ENCODE measurements at regions not wholly inside any gene's neighbourhood (a gene's known extent, or its start where the extent isn't known, plus 50 kb on each side); places are given as distances from the start of the nearest gene placed in this dataset.

DNA sequence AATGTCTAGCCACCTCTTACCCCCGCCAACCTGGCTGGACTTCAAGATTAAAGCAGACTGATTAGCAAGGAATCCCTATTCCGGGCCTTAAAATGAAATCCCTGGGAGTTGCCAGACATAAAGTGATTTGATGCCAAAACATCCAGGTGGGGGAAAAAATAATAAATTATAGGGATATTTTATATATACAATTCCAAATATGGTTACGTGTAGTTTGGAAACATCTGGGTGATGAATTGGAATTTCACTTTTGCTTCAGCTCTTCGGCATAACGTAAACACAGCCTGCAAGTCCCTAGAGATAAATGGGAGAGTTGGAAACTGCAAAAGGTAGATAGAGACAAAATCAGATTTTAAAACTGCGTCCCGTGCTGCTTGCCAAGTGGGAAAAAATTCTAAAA, 545.5 kb upstream of the MDFIC2 start:
- no TSS peak for BruUV-seq (replicated peaks)
- ATAC-seq: no peak
- no peak overlapping the region for H3K9ac ChIP-seq (ENCODE audit: insufficient read depth in 1 of 2, low read depth in 2 of 2, low read length in 2 of 2)

DNA sequence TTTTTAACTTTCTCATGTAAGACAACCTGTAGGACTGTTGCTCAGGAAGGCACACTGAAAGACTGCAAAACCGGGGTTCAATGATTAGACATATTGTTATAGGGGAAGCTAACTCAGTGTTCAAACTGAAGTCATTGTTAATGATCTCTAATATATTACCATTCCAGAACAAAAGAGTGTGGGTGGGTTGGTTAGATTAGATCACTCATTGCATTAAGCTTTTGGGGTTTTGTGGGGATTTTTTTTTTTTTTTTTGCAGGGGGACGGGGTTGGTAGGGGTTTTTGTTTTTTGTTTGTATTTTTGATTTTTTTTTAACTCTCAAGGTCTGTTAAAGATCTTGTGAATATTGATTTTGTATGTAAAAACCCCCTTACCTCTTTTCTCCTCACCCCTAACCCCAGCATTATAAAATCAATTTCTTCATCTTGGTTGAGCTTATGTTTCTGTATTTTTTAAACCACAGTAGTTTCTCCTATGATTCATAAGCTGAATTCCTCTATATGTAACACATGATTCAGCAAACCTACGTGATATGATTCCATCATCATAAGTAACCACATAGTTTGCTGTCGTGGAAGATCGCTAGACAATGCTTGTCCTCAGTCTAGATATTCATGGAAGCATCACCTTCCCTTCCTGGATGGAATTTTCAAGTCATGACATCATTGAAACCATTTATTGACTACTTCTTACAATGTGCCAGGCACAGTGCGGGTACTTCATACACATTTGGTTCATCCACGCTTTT, 544.1 kb upstream of the MDFIC2 start:
- no peaks in the 10 kb centered on the region for H3K9me1 ChIP-seq (ENCODE audit: control insufficient read depth, insufficient read depth, low read length)
- no peaks in the 10 kb centered on the region for H3K9me3 ChIP-seq (replicated peaks; ENCODE audit: control insufficient read depth, insufficient read depth, low read depth, low read length)
- DNase-seq (ENCODE audit: extremely low read depth in 1 of 4, low spot score in 3 of 4): no peak
- H3K4me3 ChIP-seq: no peak overlapping the region
- TF ChIP-seq, protein P1, sequence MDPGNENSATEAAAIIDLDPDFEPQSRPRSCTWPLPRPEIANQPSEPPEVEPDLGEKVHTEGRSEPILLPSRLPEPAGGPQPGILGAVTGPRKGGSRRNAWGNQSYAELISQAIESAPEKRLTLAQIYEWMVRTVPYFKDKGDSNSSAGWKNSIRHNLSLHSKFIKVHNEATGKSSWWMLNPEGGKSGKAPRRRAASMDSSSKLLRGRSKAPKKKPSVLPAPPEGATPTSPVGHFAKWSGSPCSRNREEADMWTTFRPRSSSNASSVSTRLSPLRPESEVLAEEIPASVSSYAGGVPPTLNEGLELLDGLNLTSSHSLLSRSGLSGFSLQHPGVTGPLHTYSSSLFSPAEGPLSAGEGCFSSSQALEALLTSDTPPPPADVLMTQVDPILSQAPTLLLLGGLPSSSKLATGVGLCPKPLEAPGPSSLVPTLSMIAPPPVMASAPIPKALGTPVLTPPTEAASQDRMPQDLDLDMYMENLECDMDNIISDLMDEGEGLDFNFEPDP (CRISPR knock-in tag; IDR thresholded peaks at IDR 0.05): no peak
- TF ChIP-seq, protein P2, sequence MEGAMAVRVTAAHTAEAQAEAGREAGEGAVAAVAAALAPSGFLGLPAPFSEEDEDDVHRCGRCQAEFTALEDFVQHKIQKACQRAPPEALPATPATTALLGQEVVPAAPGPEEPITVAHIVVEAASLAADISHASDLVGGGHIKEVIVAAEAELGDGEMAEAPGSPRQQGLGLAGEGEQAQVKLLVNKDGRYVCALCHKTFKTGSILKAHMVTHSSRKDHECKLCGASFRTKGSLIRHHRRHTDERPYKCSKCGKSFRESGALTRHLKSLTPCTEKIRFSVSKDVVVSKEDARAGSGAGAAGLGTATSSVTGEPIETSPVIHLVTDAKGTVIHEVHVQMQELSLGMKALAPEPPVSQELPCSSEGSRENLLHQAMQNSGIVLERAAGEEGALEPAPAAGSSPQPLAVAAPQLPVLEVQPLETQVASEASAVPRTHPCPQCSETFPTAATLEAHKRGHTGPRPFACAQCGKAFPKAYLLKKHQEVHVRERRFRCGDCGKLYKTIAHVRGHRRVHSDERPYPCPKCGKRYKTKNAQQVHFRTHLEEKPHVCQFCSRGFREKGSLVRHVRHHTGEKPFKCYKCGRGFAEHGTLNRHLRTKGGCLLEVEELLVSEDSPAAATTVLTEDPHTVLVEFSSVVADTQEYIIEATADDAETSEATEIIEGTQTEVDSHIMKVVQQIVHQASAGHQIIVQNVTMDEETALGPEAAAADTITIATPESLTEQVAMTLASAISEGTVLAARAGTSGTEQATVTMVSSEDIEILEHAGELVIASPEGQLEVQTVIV (CRISPR knock-in tag; IDR thresholded peaks at IDR 0.05; ENCODE audit: borderline replicate concordance): no peak
- TF ChIP-seq PTRF (tag; IDR thresholded peaks at IDR 0.05): no peak
- 0 out of 2 replicates have a peak, but pooled peaks have one; percentile 5 for TF ChIP-seq NFE2 (IDR thresholded peaks at IDR 0.05; ENCODE audit: low read depth)
- no peaks in the 10 kb centered on the region for H4K20me1 ChIP-seq (replicated peaks; ENCODE audit: control insufficient read depth, insufficient read depth, low read length)
- no peaks in the 10 kb centered on the region for H3K4me1 ChIP-seq (replicated peaks in 1 of 2; ENCODE audit: control insufficient read depth in 2 of 2, insufficient read depth in 2 of 2, low read length in 2 of 2)
- in situ Hi-C loops (cut with MboI) (no loop called here), intact Hi-C loops (cut with micrococcal nuclease) (no loop called here)
- no peak overlapping the region for H3K4me2 ChIP-seq (ENCODE audit: insufficient read depth, low read length)
- no peaks in the 10 kb centered on the region for H3K79me2 ChIP-seq (ENCODE audit: control insufficient read depth, insufficient read depth, low read length)
- no peak for FAIRE-seq
- H3K27me3 ChIP-seq (ENCODE audit: control insufficient read depth in 2 of 2, insufficient read depth in 2 of 2, low read length in 2 of 2): peaks cover 3 to 8% of the 10 kb centered on the region in 2 experiments; a peak in 3 of 5 replicates
- H3K36me3 ChIP-seq (ENCODE audit: control insufficient read depth, insufficient read depth, low read length): no peaks in the 10 kb centered on the region
- 0% methylated on average over 7 of the region's 7 CpGs for WGBS (ENCODE audit: insufficient coverage, low coverage, missing lambda C conversion rate)
- H2AFZ ChIP-seq (ENCODE audit: low read depth, low read length): no peak overlapping the region
- no peak overlapping the region for H3K27ac ChIP-seq (ENCODE audit: extremely low read depth, low read depth, low read length)
- no peak overlapping the region for H3K9ac ChIP-seq (ENCODE audit: insufficient read depth in 1 of 2, low read depth in 2 of 2, low read length in 2 of 2)
- BruUV-seq (replicated peaks): no TSS peak
- ChIA-PET POLR2A (interaction anchor here (0.6 kb wide), 1 partner anchor 21 kb away, joined by 3 read pairs; no protein-coding TSS in a partner anchor), CTCF (ENCODE audit: low intra/inter-chr PET ratio) (no interaction called here)
- ATAC-seq: no peak

More for the DNA sequence above, 545.5 kb upstream of the MDFIC2 start:
- ChIA-PET POLR2A (no interaction called here), CTCF (ENCODE audit: low intra/inter-chr PET ratio) (no interaction called here)
- intact Hi-C loops (cut with micrococcal nuclease): no loop called here
- Histone ChIP-seq H3K27ac (ENCODE audit: extremely low read depth, low read depth, low read length) (no peak overlapping the region), H3K9me1 (ENCODE audit: control insufficient read depth, insufficient read depth, low read length) (no peaks in the 10 kb centered on the region), H3K4me1 (replicated peaks in 1 of 2; ENCODE audit: control insufficient read depth in 2 of 2, insufficient read depth in 2 of 2, low read length in 2 of 2) (no peaks in the 10 kb centered on the region), H3K4me2 (ENCODE audit: insufficient read depth, low read length) (no peak overlapping the region), H3K9me3 (replicated peaks; ENCODE audit: control insufficient read depth, insufficient read depth, low read depth, low read length) (no peaks in the 10 kb centered on the region), H3K4me3 (no peak overlapping the region), H3K79me2 (ENCODE audit: control insufficient read depth, insufficient read depth, low read length) (no peaks in the 10 kb centered on the region), H4K20me1 (replicated peaks; ENCODE audit: control insufficient read depth, insufficient read depth, low read length) (no peaks in the 10 kb centered on the region), H2AFZ (ENCODE audit: low read depth, low read length) (no peak overlapping the region), H3K36me3 (ENCODE audit: control insufficient read depth, insufficient read depth, low read length) (no peaks in the 10 kb centered on the region), H3K27me3 (ENCODE audit: control insufficient read depth in 2 of 2, insufficient read depth in 2 of 2, low read length in 2 of 2) (peaks cover 0 to 3% of the 10 kb centered on the region in 2 experiments; a peak in 2 of 5 replicates)
- DNase-seq (ENCODE audit: extremely low read depth in 1 of 4, low spot score in 3 of 4) (no peak), FAIRE-seq (no peak)
- in situ Hi-C loops (cut with MboI): no loop called here
- WGBS (ENCODE audit: insufficient coverage, low coverage, missing lambda C conversion rate): 0% methylated on average over 7 of the region's 7 CpGs
- TF ChIP-seq KLF1 (tag; IDR thresholded peaks at IDR 0.05): no peak
- TF ChIP-seq SAP30 (IDR thresholded peaks at IDR 0.05; ENCODE audit: borderline replicate concordance, insufficient read depth, low read depth, low read length, poor library complexity, severe bottlenecking): no peak
- TF ChIP-seq ARID2 (IDR thresholded peaks at IDR 0.05): no peak
- TF ChIP-seq CBX8 (IDR thresholded peaks at IDR 0.05; ENCODE audit: borderline replicate concordance, extremely low read depth, low read depth, low read length, poor library complexity, severe bottlenecking): no peak
- no peak for TF ChIP-seq HDAC8 (tag; IDR thresholded peaks at IDR 0.05)
- no peak for TF ChIP-seq SAFB (IDR thresholded peaks at IDR 0.05; ENCODE audit: borderline replicate concordance, low read depth, low read length)
- no peak for TF ChIP-seq ZNF347 (CRISPR knock-in tag; IDR thresholded peaks at IDR 0.05; ENCODE audit: low read depth)
